GM10266 (cell line): ENCODE measurements at regions not wholly inside any gene's neighbourhood (a gene's known extent, or its start where the extent isn't known, plus 50 kb on each side); places are given as distances from the start of the nearest gene placed in this dataset.

ENCODE experiments used
- DNase-seq: peaks from one replicate; pipeline ENCODE4 v3.0.0; 2012; ENCODE audit errors: extremely low spot score
- CTCF ChIP-seq: IDR thresholded peaks from 2 replicates; pipeline ENCODE4 v1.5.1; 2012; ENCODE audit warnings: mild to moderate bottlenecking, low read depth; ENCODE audit not compliant: control insufficient read depth, insufficient read depth; ENCODE audit errors: missing control alignments

- no peak for DNase-seq
- no peak for TF ChIP-seq CTCF
Observed at GRCh38 chr20:5451643-5452210, 135.0 kb upstream of the PROKR2 start.

- peak; percentile 74 for TF ChIP-seq CTCF
Observed at GRCh38 chr20:5448449-5449118, 131.8 kb upstream of the PROKR2 start.

GRCh38 chr20:5447188-5447587, 130.4 kb upstream of the PROKR2 start:
- DNase-seq = no peak
- no peak for TF ChIP-seq CTCF

More at GRCh38 chr20:5448449-5449118, 131.8 kb upstream of the PROKR2 start:
- DNase-seq = peak; percentile 79

- no peak for TF ChIP-seq CTCF
- DNase-seq = no peak
Observed at GRCh38 chr20:5445611-5446010, 128.9 kb upstream of the PROKR2 start.

GRCh38 chr20:5442101-5442500, 125.3 kb upstream of the PROKR2 start:
- DNase-seq = no peak
- TF ChIP-seq CTCF = no peak

- no peak for TF ChIP-seq CTCF
- DNase-seq = no peak
Observed at GRCh38 chr20:5434116-5434515, 117.4 kb upstream of the PROKR2 start.

- TF ChIP-seq CTCF = no peak
- no peak for DNase-seq
Observed at GRCh38 chr20:5433352-5433751, 116.6 kb upstream of the PROKR2 start.
